ENCODE measurements at regions not wholly inside any gene's neighbourhood (a gene's known extent, or its start where the extent isn't known, plus 50 kb on each side); places are given as distances from the start of the nearest gene placed in this dataset.
"Not testable (repeated sequence)": the region's sequence is repeated elsewhere in the genome, so short reads cannot be mapped to it uniquely, and the experiment has no call there.

- no peaks in the 10 kb centered on the region for H3K4me1 Mint-ChIP-seq (ENCODE audit: low read depth)
- H3K27ac Mint-ChIP-seq = no peak overlapping the region
- peaks cover 9% of the 10 kb centered on the region for H3K9me3 Mint-ChIP-seq (ENCODE audit: insufficient read depth)
- ATAC-seq (no peak), DNase-seq (no peak)
- POLR2A ChIA-PET = no interaction called here
- H3K36me3 Mint-ChIP-seq (ENCODE audit: low read depth) = no peaks in the 10 kb centered on the region
- CTCF ChIA-PET = no interaction called here
- no peaks in the 10 kb centered on the region for H3K27me3 Mint-ChIP-seq (ENCODE audit: low read depth)
- H3K4me3 Mint-ChIP-seq = no peak overlapping the region
These were observed 524.2 kb downstream of the GABRG2 start for GRCh38 chr5:162591724-162592123.

- CTCF ChIA-PET = no interaction called here
- Mint-ChIP-seq H3K27me3 (ENCODE audit: low read depth) (no peaks in the 10 kb centered on the region), H3K4me3 (no peak overlapping the region), H3K27ac (no peak overlapping the region), H3K9me3 (ENCODE audit: insufficient read depth) (peaks cover 4% of the 10 kb centered on the region), H3K4me1 (ENCODE audit: low read depth) (no peaks in the 10 kb centered on the region), H3K36me3 (ENCODE audit: low read depth) (no peaks in the 10 kb centered on the region)
- POLR2A ChIA-PET = no interaction called here
- DNase-seq = no peak
- ATAC-seq = no peak
These were observed 526.3 kb downstream of the GABRG2 start for GRCh38 chr5:162593881-162594280.

DNA sequence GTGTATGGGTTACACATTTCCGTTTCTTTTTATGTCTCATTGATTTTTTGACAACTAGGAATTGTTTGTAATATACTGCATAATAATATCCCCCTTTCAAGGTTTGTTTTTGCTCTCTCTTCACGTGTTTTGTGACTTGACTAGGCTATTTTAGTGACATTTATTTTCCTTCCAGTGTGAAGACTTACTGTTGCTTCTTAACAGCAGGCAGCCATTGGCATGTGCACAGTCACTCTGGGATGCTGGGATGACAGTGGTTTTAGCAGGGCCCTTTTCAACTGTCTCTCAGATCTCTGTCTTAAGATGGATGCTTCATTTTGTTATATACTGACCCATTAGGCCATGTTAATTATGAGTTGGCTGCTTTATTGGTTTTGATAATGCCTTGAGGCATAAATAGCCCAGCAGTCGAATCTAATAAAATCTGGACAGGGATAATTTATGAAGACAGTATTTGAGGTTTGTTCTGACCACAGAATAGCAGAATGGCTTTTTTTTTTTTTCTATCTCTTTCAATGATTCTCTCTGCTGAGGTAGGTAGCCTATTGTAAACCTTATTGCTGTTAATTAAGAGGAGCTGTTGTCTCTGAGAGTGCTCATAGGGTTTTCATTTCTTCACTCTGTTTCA is 536.0 kb downstream of the GABRG2 start:
- Mint-ChIP-seq H3K4me1 (ENCODE audit: low read depth) (no peaks in the 10 kb centered on the region), H3K9me3 (ENCODE audit: insufficient read depth) (peaks cover 11% of the 10 kb centered on the region), H3K36me3 (ENCODE audit: low read depth) (no peaks in the 10 kb centered on the region), H3K4me3 (no peak overlapping the region), H3K27ac (no peak overlapping the region), H3K27me3 (ENCODE audit: low read depth) (no peaks in the 10 kb centered on the region)
- no peak for DNase-seq
- POLR2A ChIA-PET = no interaction called here
- CTCF ChIA-PET = no interaction called here
- ATAC-seq = no peak

DNA sequence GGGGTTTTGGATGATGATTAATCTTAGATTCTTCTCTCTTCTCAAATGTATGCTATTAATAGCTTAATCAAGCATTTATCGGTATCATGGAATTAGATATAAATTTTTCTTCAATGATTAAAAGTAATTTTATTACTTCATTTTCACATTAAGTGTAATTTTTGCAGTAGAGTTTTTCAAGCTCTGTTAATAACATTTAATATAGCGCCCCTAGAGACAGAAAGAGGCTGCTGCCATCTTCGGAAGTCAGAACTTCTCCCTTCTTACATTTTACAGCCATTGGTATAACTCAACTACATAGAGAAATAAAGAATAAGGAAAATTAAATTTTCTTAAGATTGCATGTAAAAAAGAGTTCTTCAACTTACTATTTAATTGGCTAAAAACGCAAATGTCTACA is 540.3 kb downstream of the GABRG2 start:
- H3K27ac Mint-ChIP-seq = no peak overlapping the region
- no peaks in the 10 kb centered on the region for H3K27me3 Mint-ChIP-seq (ENCODE audit: low read depth)
- no peak for DNase-seq
- H3K36me3 Mint-ChIP-seq (ENCODE audit: low read depth) = no peaks in the 10 kb centered on the region
- POLR2A ChIA-PET = no interaction called here
- H3K4me3 Mint-ChIP-seq = no peak overlapping the region
- no peak for ATAC-seq
- CTCF ChIA-PET = no interaction called here
- no peaks in the 10 kb centered on the region for H3K4me1 Mint-ChIP-seq (ENCODE audit: low read depth)
- peaks cover 5% of the 10 kb centered on the region for H3K9me3 Mint-ChIP-seq (ENCODE audit: insufficient read depth)

- H3K4me3 Mint-ChIP-seq; H3K27ac Mint-ChIP-seq; ATAC-seq; DNase-seq; H3K4me1 Mint-ChIP-seq (ENCODE audit: low read depth); POLR2A ChIA-PET; H3K9me3 Mint-ChIP-seq (ENCODE audit: insufficient read depth); H3K27me3 Mint-ChIP-seq (ENCODE audit: low read depth); CTCF ChIA-PET; H3K36me3 Mint-ChIP-seq (ENCODE audit: low read depth): not testable (repeated sequence)
These were observed 554.2 kb downstream of the GABRG2 start for GRCh38 chr5:162621726-162622263.

GRCh38 chr5:162624110-162624509 is 556.5 kb downstream of the GABRG2 start:
- DNase-seq (no peak), ATAC-seq (no peak)
- Mint-ChIP-seq H3K27ac (no peak overlapping the region), H3K27me3 (ENCODE audit: low read depth) (no peaks in the 10 kb centered on the region), H3K9me3 (ENCODE audit: insufficient read depth) (peaks cover 12% of the 10 kb centered on the region), H3K4me1 (ENCODE audit: low read depth) (no peaks in the 10 kb centered on the region), H3K36me3 (ENCODE audit: low read depth) (no peaks in the 10 kb centered on the region), H3K4me3 (no peak overlapping the region)
- ChIA-PET POLR2A (no interaction called here), CTCF (no interaction called here)

DNA sequence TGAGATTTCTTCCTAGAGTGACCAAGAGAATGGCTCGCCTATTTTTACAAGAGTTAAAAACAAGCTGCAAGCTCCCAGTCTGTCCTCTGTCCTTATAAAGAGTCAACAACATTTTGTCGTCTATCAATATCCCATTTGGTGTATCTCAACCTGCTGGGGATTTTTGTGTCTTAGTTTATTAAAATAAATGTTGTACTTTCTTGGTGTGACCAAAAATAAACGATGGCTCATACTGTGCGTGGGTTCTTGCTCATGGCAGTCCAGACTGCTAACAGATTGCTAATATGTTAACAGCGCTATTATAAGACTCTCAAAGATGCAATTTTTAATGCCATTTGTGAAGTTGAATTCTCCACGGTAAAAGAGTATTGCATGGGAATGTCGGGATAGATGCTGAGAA is 569.9 kb downstream of the GABRG2 start:
- Mint-ChIP-seq H3K4me3 (no peak overlapping the region), H3K9me3 (ENCODE audit: insufficient read depth) (peaks cover 15% of the 10 kb centered on the region), H3K36me3 (ENCODE audit: low read depth) (no peaks in the 10 kb centered on the region), H3K27me3 (ENCODE audit: low read depth) (no peaks in the 10 kb centered on the region), H3K4me1 (ENCODE audit: low read depth) (no peaks in the 10 kb centered on the region), H3K27ac (no peak overlapping the region)
- ATAC-seq (no peak), DNase-seq (no peak)
- ChIA-PET CTCF (no interaction called here), POLR2A (no interaction called here)

DNA sequence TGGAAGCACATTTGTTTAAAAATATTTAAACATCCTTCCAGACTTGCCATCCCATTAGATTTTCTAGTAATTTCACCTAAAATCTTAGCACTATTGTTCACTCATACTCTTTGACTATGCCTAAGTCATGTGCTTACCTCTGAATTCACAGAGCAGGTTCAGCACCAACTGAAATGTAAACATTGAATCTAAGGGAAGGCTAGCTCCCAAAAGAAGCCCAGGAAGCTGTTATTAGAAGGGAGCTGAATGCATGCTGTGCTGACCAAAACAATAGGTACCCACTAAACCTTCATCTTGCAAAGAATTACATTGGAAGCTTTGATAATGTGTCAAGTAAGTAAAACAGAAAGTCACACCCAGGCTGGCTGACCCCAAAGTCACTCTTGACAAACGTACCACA is 571.3 kb downstream of the GABRG2 start:
- H3K4me3 Mint-ChIP-seq = no peak overlapping the region
- POLR2A ChIA-PET = no interaction called here
- DNase-seq (no peak), ATAC-seq (no peak)
- H3K36me3 Mint-ChIP-seq (ENCODE audit: low read depth) = no peaks in the 10 kb centered on the region
- CTCF ChIA-PET = no interaction called here
- H3K4me1 Mint-ChIP-seq (ENCODE audit: low read depth) = no peaks in the 10 kb centered on the region
- H3K27me3 Mint-ChIP-seq (ENCODE audit: low read depth) = no peaks in the 10 kb centered on the region
- H3K9me3 Mint-ChIP-seq (ENCODE audit: insufficient read depth) = peaks cover 16% of the 10 kb centered on the region
- no peak overlapping the region for H3K27ac Mint-ChIP-seq

GRCh38 chr5:162641142-162641813 is 573.7 kb downstream of the GABRG2 start:
- ChIA-PET CTCF (no interaction called here), POLR2A (no interaction called here)
- DNase-seq = no peak
- Mint-ChIP-seq H3K9me3 (ENCODE audit: insufficient read depth) (peaks cover 10% of the 10 kb centered on the region), H3K27ac (no peak overlapping the region), H3K27me3 (ENCODE audit: low read depth) (no peaks in the 10 kb centered on the region), H3K36me3 (ENCODE audit: low read depth) (no peaks in the 10 kb centered on the region), H3K4me3 (no peak overlapping the region), H3K4me1 (ENCODE audit: low read depth) (no peaks in the 10 kb centered on the region)
- no peak for ATAC-seq

GRCh38 chr5:162654661-162655405 is 587.3 kb downstream of the GABRG2 start:
- Mint-ChIP-seq H3K4me1 (ENCODE audit: low read depth) (no peaks in the 10 kb centered on the region), H3K27ac (no peak overlapping the region), H3K27me3 (ENCODE audit: low read depth) (no peaks in the 10 kb centered on the region), H3K9me3 (ENCODE audit: insufficient read depth) (peaks cover 15% of the 10 kb centered on the region), H3K36me3 (ENCODE audit: low read depth) (no peaks in the 10 kb centered on the region), H3K4me3 (no peak overlapping the region)
- POLR2A ChIA-PET = no interaction called here
- ATAC-seq (no peak), DNase-seq (no peak)
- CTCF ChIA-PET = no interaction called here

DNA sequence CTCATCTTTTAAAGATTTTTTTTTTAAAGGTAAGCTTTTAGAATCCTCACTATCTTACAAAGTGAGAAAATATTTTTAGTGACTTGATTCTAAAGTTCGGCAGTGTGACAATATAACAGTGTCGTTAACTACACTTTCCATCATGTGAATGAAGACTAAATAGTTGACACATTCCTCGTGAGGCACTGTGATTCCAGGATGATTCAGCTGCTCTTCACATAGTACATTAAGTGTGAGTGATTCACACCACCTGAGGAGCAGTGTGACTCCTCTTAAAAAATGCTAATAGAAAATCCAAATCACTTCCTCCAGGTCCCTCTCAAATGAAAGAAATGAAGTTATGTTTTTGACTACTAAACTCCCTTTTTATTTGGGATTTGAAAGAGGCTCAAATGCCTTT is 589.5 kb downstream of the GABRG2 start:
- ChIA-PET CTCF (no interaction called here), POLR2A (no interaction called here)
- H3K27ac Mint-ChIP-seq = no peak overlapping the region
- DNase-seq = no peak
- no peak overlapping the region for H3K4me3 Mint-ChIP-seq
- H3K9me3 Mint-ChIP-seq (ENCODE audit: insufficient read depth) = peaks cover 7% of the 10 kb centered on the region
- H3K27me3 Mint-ChIP-seq (ENCODE audit: low read depth) = no peaks in the 10 kb centered on the region
- no peak for ATAC-seq
- H3K4me1 Mint-ChIP-seq (ENCODE audit: low read depth) = no peaks in the 10 kb centered on the region
- no peaks in the 10 kb centered on the region for H3K36me3 Mint-ChIP-seq (ENCODE audit: low read depth)

GRCh38 chr5:162664846-162665245 is 597.3 kb downstream of the GABRG2 start:
- H3K9me3 Mint-ChIP-seq (ENCODE audit: insufficient read depth) = peaks cover 3% of the 10 kb centered on the region
- ChIA-PET POLR2A (no interaction called here), CTCF (no interaction called here)
- no peak for DNase-seq
- no peak overlapping the region for H3K27ac Mint-ChIP-seq
- H3K4me1 Mint-ChIP-seq (ENCODE audit: low read depth) = no peaks in the 10 kb centered on the region
- no peak for ATAC-seq
- H3K27me3 Mint-ChIP-seq (ENCODE audit: low read depth) = no peaks in the 10 kb centered on the region
- no peaks in the 10 kb centered on the region for H3K36me3 Mint-ChIP-seq (ENCODE audit: low read depth)
- no peak overlapping the region for H3K4me3 Mint-ChIP-seq

Measured in activated CD8-positive, alpha-beta T cell treated with anti-CD3 and anti-CD28 coated beads, Interleukin-2, amount 10 ng/mL, durations not matched to agents 7 days and 5 days (primary cell).